Endodermal cell (in vitro differentiated cells): ENCODE measurements at regions not wholly inside any gene's neighbourhood (a gene's known extent, or its start where the extent isn't known, plus 50 kb on each side); places are given as distances from the start of the nearest gene placed in this dataset.
A peak's percentile ranks its signal among the peaks of the same experiment; 100 is the strongest.
"Not testable (repeated sequence)": the region's sequence is repeated elsewhere in the genome, so short reads cannot be mapped to it uniquely, and the experiment has no call there.

Experiments used
- DNase-seq: peaks from one replicate; pipeline ENCODE4 v3.0.0-alpha.2; 2017
- H3K27ac ChIP-seq: 2 replicates; pipeline ENCODE4 v1.5.1; 2013; ENCODE audit warnings: mild to moderate bottlenecking, low read depth, low read length, moderate library complexity
- H3K27me3 ChIP-seq: 2 replicates; pipeline ENCODE4 v1.6.1; 2013; ENCODE audit warnings: mild to moderate bottlenecking, low read length, moderate library complexity; ENCODE audit not compliant: insufficient read depth, control insufficient read depth, poor library complexity, severe bottlenecking
- H3K36me3 ChIP-seq: 2 replicates; pipeline ENCODE4 v1.7.0; 2013; ENCODE audit warnings: mild to moderate bottlenecking, low read length, moderate library complexity; ENCODE audit not compliant: control insufficient read depth, insufficient read depth
- H3K4me1 ChIP-seq: one replicate; pipeline ENCODE4 v1.7.0; 2013; ENCODE audit warnings: low read length; ENCODE audit not compliant: control insufficient read depth, insufficient read depth
- H3K4me3 ChIP-seq: 2 replicates; pipeline ENCODE4 v1.5.1; 2013; ENCODE audit warnings: mild to moderate bottlenecking, low read length, moderate library complexity
- H3K9ac ChIP-seq: 2 replicates; pipeline ENCODE4 v1.6.1; 2013; ENCODE audit warnings: mild to moderate bottlenecking, low read length, moderate library complexity; ENCODE audit not compliant: poor library complexity, severe bottlenecking; ENCODE audit errors: extremely low read depth
- H3K9me3 ChIP-seq: 2 replicates; pipeline ENCODE4 v1.6.1; 2013; ENCODE audit warnings: mild to moderate bottlenecking, low read length, moderate library complexity; ENCODE audit not compliant: control insufficient read depth
- H3K27ac Mint-ChIP-seq: 2 replicates; pipeline ENCODE4 v1.8.0; 2020; ENCODE audit warnings: mixed read lengths
- H3K27me3 Mint-ChIP-seq: 2 replicates; pipeline ENCODE4 v1.8.0; 2021; ENCODE audit warnings: mild to moderate bottlenecking, mixed read lengths; ENCODE audit not compliant: insufficient read depth
- H3K36me3 Mint-ChIP-seq: 2 replicates; pipeline ENCODE4 v1.8.0; 2020; ENCODE audit warnings: low read depth, mixed read lengths
- H3K4me1 Mint-ChIP-seq: 2 replicates; pipeline ENCODE4 v1.8.0; 2020; ENCODE audit warnings: mixed read lengths
- H3K4me3 Mint-ChIP-seq: 2 replicates; pipeline ENCODE4 v1.8.0; 2020; ENCODE audit warnings: mild to moderate bottlenecking, moderate library complexity, mixed read lengths
- H3K9me3 Mint-ChIP-seq: 2 replicates; pipeline ENCODE4 v1.8.0; 2020; ENCODE audit warnings: mild to moderate bottlenecking, mixed read lengths
- WGBS, 2 experiments: methylation state at CpG; one replicate each; pipeline versions ENCODE4 v1.1.5 to v1.1.7; 2013; ENCODE audit warnings: missing lambda C conversion rate in 2 of 2, mixed read lengths in 1 of 2; ENCODE audit not compliant: insufficient coverage in 1 of 2, insufficient read length in 1 of 2; 5-methylcytosine and 5-hydroxymethylcytosine counted together

DNA sequence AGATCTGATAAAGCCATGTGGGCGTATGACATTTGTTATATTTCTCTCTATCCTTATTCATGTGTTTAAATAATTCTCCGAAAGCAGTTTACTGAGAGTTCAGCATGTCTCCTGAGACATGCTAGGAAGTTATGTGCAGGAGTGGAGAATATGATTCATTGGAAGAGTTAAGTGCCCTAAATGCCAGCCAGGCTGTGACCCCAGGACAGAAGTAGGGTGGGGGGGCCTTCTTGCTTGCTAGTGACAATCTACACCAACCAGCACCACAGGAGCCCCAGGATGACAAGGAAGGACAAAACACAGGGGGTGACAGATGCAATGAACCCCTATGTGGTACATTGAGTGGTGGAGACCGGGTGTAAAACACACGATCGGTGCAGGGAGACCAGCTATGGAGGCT lies 79.5 kb upstream of the PLGLB2 start:
- not testable (repeated sequence) for H3K27me3 Mint-ChIP-seq, H3K4me3 Mint-ChIP-seq, H3K27ac Mint-ChIP-seq, H3K9ac ChIP-seq, H3K9me3 ChIP-seq, H3K36me3 Mint-ChIP-seq, H3K9me3 Mint-ChIP-seq, H3K27ac ChIP-seq, H3K4me3 ChIP-seq, DNase-seq, H3K27me3 ChIP-seq, H3K4me1 Mint-ChIP-seq, H3K36me3 ChIP-seq, H3K4me1 ChIP-seq
- WGBS, 2 experiments, result no CpG with 5 or more reads among the region's 5 CpGs

DNA sequence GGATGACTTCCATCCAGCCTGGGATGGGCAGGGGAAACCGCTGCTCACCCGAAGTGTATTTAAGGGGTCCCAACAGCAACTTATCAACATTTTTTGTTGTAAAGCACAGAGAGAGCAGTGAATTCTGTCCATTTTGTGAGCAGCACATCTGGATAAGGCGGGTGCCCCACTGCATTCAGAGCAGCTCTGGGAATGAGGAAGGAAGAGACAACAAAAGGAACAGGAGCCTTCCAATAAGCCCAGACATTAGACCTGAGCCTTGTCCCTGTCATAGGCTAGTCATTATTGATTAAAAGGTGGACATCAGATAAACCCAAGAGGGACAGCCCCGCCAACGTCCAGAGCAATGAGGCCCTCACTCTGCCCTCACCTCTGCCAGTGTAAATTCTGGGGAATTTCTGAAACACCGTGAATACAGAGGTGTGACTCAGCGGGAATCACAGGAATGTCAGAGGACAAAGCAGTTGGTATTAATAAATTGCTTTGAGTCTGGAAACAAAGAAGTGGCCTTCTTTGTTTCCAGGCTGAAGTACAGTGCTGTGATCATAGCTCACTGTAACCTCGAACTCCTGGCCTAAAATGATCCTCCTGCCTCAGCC lies 78.2 kb upstream of the PLGLB2 start:
- H3K4me1 Mint-ChIP-seq, H3K9ac ChIP-seq, H3K9me3 Mint-ChIP-seq, H3K4me3 ChIP-seq, H3K27me3 Mint-ChIP-seq, H3K4me1 ChIP-seq, H3K27ac Mint-ChIP-seq, H3K36me3 ChIP-seq, DNase-seq, H3K27me3 ChIP-seq, H3K27ac ChIP-seq, H3K4me3 Mint-ChIP-seq, H3K36me3 Mint-ChIP-seq, H3K9me3 ChIP-seq: not testable (repeated sequence)
- WGBS, 2 experiments, result 98 to 100% methylated on average over 1 to 3 of the region's 8 CpGs

DNA sequence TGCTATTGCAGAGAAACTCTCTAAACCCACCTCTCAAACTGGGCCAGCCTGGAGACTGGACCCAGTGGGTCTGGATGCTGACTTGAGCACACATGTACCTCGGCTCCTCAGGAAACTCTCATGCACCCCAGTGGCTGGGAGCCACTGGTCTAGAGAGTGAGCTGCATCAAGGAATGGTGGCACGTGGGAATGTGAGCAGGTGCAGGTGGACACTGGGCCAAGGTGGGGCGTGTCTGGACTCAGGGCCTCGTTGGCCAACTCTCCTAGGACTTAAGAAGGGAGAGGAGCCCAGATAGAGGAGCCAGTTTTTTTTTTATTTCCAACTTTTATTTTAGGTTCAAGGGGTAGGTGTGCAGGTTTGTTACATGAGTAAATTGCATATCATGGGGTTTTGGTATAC lies 75.5 kb upstream of the PLGLB2 start:
- not testable (repeated sequence) for H3K36me3 ChIP-seq, H3K4me1 Mint-ChIP-seq, H3K4me3 Mint-ChIP-seq, H3K4me3 ChIP-seq, H3K27ac Mint-ChIP-seq, DNase-seq, H3K4me1 ChIP-seq, H3K27ac ChIP-seq, H3K27me3 ChIP-seq, H3K9me3 Mint-ChIP-seq, H3K36me3 Mint-ChIP-seq, H3K27me3 Mint-ChIP-seq, H3K9me3 ChIP-seq, H3K9ac ChIP-seq
- 96% methylated on average over 2 of the region's 4 CpGs; no CpG with 5 or more reads in 1 of the 2 experiments for WGBS, 2 experiments

DNA sequence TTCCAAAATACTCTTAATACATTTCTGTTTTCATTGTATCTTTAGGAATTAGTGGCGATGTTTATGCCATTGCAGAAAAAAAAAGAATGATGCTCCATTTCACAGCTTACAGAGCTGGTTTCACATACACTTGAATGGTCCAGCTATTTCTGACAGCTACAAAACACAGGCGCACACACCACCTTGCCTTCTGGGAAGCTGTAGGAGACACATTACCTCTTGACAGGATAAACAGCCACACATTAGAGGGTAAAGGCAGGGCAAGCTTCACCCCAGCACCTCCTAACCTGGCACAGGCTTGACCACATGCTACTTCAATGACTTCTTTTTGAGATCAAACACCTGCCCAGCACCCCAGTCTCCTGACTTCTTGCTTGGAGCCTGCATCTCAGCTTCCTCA lies 73.2 kb upstream of the PLGLB2 start:
- H3K27ac ChIP-seq, H3K4me1 ChIP-seq, H3K27me3 Mint-ChIP-seq, H3K27ac Mint-ChIP-seq, DNase-seq, H3K27me3 ChIP-seq, H3K9ac ChIP-seq, H3K36me3 ChIP-seq, H3K9me3 ChIP-seq, H3K9me3 Mint-ChIP-seq, H3K4me1 Mint-ChIP-seq, H3K4me3 ChIP-seq, H3K36me3 Mint-ChIP-seq, H3K4me3 Mint-ChIP-seq: not testable (repeated sequence)
- 86% methylated on average over 1 of the region's 2 CpGs; no CpG with 5 or more reads in 1 of the 2 experiments for WGBS, 2 experiments

DNA sequence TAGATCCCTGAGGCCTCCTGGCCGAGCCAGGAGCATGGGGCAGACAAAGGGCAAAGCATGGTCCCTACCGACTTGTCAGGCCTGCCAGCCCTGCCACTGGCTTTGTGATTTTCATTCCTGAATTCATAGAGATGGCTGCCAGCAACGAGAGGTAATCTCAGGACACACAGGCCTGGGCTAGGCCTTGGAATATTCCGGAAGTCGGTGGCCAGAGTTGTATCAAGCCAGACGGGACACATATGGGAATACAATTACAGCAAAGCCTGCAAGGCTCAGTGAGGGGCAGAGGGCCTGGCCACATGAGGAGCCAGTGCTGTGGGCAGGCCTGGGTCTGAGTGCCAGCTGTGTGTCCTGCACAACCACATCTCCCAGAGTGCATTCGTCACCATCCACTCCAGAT lies 72.4 kb upstream of the PLGLB2 start:
- H3K9me3 Mint-ChIP-seq, H3K4me1 Mint-ChIP-seq, H3K36me3 ChIP-seq, H3K9me3 ChIP-seq, H3K4me1 ChIP-seq, H3K36me3 Mint-ChIP-seq, DNase-seq, H3K4me3 Mint-ChIP-seq, H3K27me3 Mint-ChIP-seq, H3K27ac Mint-ChIP-seq, H3K9ac ChIP-seq, H3K4me3 ChIP-seq, H3K27me3 ChIP-seq, H3K27ac ChIP-seq: not testable (repeated sequence)
- WGBS, 2 experiments, result 87% methylated on average over 3 of the region's 7 CpGs; no CpG with 5 or more reads in 1 of the 2 experiments

DNA sequence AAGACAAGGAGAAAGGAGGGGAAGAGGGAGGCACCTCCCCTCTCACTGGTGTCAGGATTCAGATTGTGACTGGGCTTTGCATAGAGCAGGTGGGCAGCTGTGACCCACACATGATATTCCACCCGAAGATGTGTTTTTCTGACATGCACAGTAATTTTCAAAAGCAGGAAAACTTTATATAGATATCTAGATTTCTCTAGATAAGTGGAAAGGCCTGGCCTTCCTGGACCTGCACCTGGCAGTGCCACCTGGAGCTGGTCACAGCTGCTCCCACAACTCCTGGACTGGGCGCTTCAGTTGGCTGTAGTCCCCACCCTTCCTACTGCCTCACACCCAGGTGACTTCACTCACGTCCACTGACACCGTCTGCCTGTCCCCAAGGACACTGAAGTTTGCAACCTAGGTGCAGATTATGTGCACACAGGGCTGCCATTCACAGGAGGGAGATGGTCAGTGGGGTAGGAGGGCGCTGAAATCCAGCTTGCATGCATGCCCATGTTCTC lies 70.4 kb upstream of the PLGLB2 start:
- H3K9me3 ChIP-seq, H3K27me3 Mint-ChIP-seq, H3K27ac Mint-ChIP-seq, H3K27ac ChIP-seq, H3K4me1 ChIP-seq, H3K9me3 Mint-ChIP-seq, H3K4me1 Mint-ChIP-seq, H3K36me3 Mint-ChIP-seq, H3K9ac ChIP-seq, H3K4me3 ChIP-seq, H3K27me3 ChIP-seq, H3K4me3 Mint-ChIP-seq, H3K36me3 ChIP-seq: not testable (repeated sequence)
- DNase-seq, result peak; percentile 10
- WGBS, 2 experiments, result 100% methylated on average over 1 of the region's 5 CpGs; no CpG with 5 or more reads in 1 of the 2 experiments

DNA sequence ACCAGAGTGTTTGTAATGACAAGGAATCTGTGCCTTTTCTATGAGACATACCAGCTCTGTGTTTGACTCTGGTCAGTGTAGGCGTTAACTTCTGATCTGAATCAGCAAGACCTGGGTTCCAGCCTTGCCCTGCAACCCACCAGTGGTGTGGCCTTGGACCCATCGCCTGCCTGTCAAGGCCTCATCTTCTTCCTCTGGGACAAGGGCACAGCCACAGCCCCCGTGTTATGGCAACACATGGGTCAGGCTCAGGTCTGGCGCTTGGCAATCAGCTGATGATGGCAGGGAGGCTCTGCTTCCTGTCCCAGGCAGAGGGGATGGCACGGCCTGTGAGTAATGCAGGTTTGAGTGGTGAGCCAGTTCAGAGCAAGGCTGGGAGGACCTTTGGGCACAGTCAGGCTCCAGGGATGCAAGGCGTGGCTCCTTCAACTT lies 69.1 kb upstream of the PLGLB2 start:
- not testable (repeated sequence) for H3K4me3 Mint-ChIP-seq, H3K36me3 ChIP-seq, H3K9ac ChIP-seq, H3K9me3 ChIP-seq, H3K27me3 ChIP-seq, H3K9me3 Mint-ChIP-seq, H3K36me3 Mint-ChIP-seq, H3K4me1 ChIP-seq, H3K27me3 Mint-ChIP-seq, H3K4me3 ChIP-seq, H3K4me1 Mint-ChIP-seq, H3K27ac Mint-ChIP-seq, DNase-seq, H3K27ac ChIP-seq
- WGBS, 2 experiments, result 94% methylated on average over 4 of the region's 6 CpGs; no CpG with 5 or more reads in 1 of the 2 experiments
